Lower lobe of right lung (tissue), 2 donors: ENCODE measurements at regions not wholly inside any gene's neighbourhood (a gene's known extent, or its start where the extent isn't known, plus 50 kb on each side); places are given as distances from the start of the nearest gene placed in this dataset.
"Not testable (repeated sequence)": the region's sequence is repeated elsewhere in the genome, so short reads cannot be mapped to it uniquely, and the experiment has no call there.

ENCODE experiments used
- ATAC-seq, 2 donors: fragments of 200-7000 bp; cut with Tn5 transposase; one replicate each; pipeline ENCODE4 v1.9.1; 2020 to 2022; ENCODE audit warnings: mild to moderate bottlenecking in 2 of 2, moderate library complexity in 2 of 2
- DNase-seq: peaks from one replicate; pipeline ENCODE4 v3.0.0-alpha.2; 2020
- H3K27ac ChIP-seq: fragments of 200-600 bp; one replicate; pipeline ENCODE4 v1.8.0; 2022
- H3K27me3 ChIP-seq: fragments of 200-600 bp; one replicate; pipeline ENCODE4 v1.8.0; 2022; ENCODE audit warnings: low read depth
- H3K36me3 ChIP-seq: fragments of 200-600 bp; one replicate; pipeline ENCODE4 v1.8.0; 2022; ENCODE audit warnings: mild to moderate bottlenecking
- H3K4me1 ChIP-seq: fragments of 200-600 bp; one replicate; pipeline ENCODE4 v1.8.0; 2022
- H3K4me3 ChIP-seq: fragments of 200-600 bp; one replicate; pipeline ENCODE4 v1.8.0; 2022; ENCODE audit warnings: mild to moderate bottlenecking
- H3K9me3 ChIP-seq: fragments of 200-600 bp; one replicate; pipeline ENCODE4 v1.8.0; 2022
- intact Hi-C: fragments of 100-400 bp; cut with DNase I; formaldehyde crosslinking; loops from one replicate; pipeline ENCODE4 v1.11.0; 2022
- TF ChIP-seq, protein P1 (sequence below): fragments of 200-600 bp; IDR thresholded peaks from one replicate; pipeline ENCODE4 v1.8.0; 2022; ENCODE audit warnings: antibody characterized with exemption, mild to moderate bottlenecking
- donor health status: DM: no; HTN: yes; CAD: no; lungs with severe emphysema.

- no peaks in the 10 kb centered on the region for H3K9me3 ChIP-seq
- TF ChIP-seq, protein P1, sequence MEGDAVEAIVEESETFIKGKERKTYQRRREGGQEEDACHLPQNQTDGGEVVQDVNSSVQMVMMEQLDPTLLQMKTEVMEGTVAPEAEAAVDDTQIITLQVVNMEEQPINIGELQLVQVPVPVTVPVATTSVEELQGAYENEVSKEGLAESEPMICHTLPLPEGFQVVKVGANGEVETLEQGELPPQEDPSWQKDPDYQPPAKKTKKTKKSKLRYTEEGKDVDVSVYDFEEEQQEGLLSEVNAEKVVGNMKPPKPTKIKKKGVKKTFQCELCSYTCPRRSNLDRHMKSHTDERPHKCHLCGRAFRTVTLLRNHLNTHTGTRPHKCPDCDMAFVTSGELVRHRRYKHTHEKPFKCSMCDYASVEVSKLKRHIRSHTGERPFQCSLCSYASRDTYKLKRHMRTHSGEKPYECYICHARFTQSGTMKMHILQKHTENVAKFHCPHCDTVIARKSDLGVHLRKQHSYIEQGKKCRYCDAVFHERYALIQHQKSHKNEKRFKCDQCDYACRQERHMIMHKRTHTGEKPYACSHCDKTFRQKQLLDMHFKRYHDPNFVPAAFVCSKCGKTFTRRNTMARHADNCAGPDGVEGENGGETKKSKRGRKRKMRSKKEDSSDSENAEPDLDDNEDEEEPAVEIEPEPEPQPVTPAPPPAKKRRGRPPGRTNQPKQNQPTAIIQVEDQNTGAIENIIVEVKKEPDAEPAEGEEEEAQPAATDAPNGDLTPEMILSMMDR = no peak
- intact Hi-C loops = no loop called here
- H3K4me1 ChIP-seq = no peaks in the 10 kb centered on the region
- no peak overlapping the region for H3K4me3 ChIP-seq
- no peak for ATAC-seq
- H3K27me3 ChIP-seq = no peaks in the 10 kb centered on the region
- H3K36me3 ChIP-seq = no peaks in the 10 kb centered on the region
- DNase-seq = no peak
- no peak overlapping the region for H3K27ac ChIP-seq
Observed at GRCh38 chr7:86372262-86372661, 271.4 kb upstream of the GRM3 start.

- Histone ChIP-seq H3K9me3 (no peaks in the 10 kb centered on the region), H3K4me1 (no peaks in the 10 kb centered on the region), H3K36me3 (no peaks in the 10 kb centered on the region), H3K4me3 (no peak overlapping the region), H3K27ac (no peak overlapping the region), H3K27me3 (no peaks in the 10 kb centered on the region)
- TF ChIP-seq, protein P1 = no peak
- intact Hi-C loops = no loop called here
- DNase-seq = no peak
- ATAC-seq = no peak
Observed at GRCh38 chr7:86366946-86367345, 276.8 kb upstream of the GRM3 start.

- H3K4me3 ChIP-seq, H3K9me3 ChIP-seq, H3K27ac ChIP-seq, intact Hi-C loops, DNase-seq, H3K27me3 ChIP-seq, H3K4me1 ChIP-seq, H3K36me3 ChIP-seq, ATAC-seq: not testable (repeated sequence)
Observed at GRCh38 chr7:86340407-86340806, 303.3 kb upstream of the GRM3 start.

DNA sequence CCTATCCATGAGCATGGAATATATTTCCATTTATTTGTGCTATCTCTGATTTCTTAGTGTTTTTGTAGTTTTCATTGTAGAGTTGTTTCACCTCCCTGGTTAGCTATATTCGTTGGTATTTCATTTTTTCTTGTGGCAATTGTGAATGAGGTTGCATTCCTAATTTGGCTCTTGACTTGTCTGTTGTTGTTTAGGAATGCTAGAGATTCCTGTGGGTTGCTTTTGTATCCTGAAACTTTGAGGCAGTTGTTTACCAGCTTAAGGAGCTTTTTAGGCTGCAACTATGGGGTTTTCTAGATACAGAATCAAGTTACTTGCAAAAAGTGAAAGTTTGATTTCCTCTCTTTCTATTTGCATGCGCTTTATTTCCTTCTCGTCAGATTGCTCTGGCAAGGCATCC, 304.7 kb upstream of the GRM3 start:
- intact Hi-C loops = no loop called here
- TF ChIP-seq, protein P1 = no peak
- Histone ChIP-seq H3K4me1 (no peaks in the 10 kb centered on the region), H3K36me3 (no peaks in the 10 kb centered on the region), H3K9me3 (no peaks in the 10 kb centered on the region), H3K27me3 (no peaks in the 10 kb centered on the region), H3K4me3 (no peak overlapping the region), H3K27ac (no peak overlapping the region)
- ATAC-seq (no peak), DNase-seq (no peak)

- H3K9me3 ChIP-seq = no peaks in the 10 kb centered on the region
- H3K27ac ChIP-seq = no peak overlapping the region
- TF ChIP-seq, protein P1 = no peak
- H3K4me3 ChIP-seq = no peak overlapping the region
- no peaks in the 10 kb centered on the region for H3K27me3 ChIP-seq
- intact Hi-C loops = no loop called here
- DNase-seq (no peak), ATAC-seq (no peak)
- no peaks in the 10 kb centered on the region for H3K4me1 ChIP-seq
- H3K36me3 ChIP-seq = no peaks in the 10 kb centered on the region
Observed at GRCh38 chr7:86328801-86329433, 314.8 kb upstream of the GRM3 start.

GRCh38 chr7:86326847-86327246, 316.9 kb upstream of the GRM3 start:
- TF ChIP-seq, protein P1 = no peak
- DNase-seq = no peak

More at GRCh38 chr7:86326847-86327246, 316.9 kb upstream of the GRM3 start:
- intact Hi-C loops = no loop called here
- ATAC-seq = no peak
- Histone ChIP-seq H3K36me3 (no peaks in the 10 kb centered on the region), H3K27me3 (no peaks in the 10 kb centered on the region), H3K9me3 (no peaks in the 10 kb centered on the region), H3K4me3 (no peak overlapping the region), H3K27ac (no peak overlapping the region), H3K4me1 (no peaks in the 10 kb centered on the region)
